ENCODE measurements at regions not wholly inside any gene's neighbourhood (a gene's known extent, or its start where the extent isn't known, plus 50 kb on each side); places are given as distances from the start of the nearest gene placed in this dataset.

DNA sequence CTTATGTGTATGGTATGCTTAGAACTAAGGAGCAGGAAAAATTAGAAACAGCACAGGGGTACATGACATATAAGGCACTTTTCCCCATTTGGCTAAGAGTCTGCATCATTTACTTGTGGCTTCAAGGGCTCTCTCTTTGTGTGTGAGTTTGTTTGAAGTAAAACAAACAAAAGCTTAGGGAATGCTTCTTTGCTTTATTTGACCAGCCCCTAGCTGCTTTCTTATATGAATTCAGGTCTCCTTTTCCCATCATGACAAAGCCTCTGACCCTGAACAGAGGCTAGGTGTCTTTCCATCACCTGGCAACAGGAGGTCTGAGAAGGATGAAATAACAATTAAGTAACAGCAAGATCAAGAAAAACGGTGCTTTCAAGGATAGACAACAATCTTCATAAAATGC, 643.8 kb upstream of the ADGRL2 start:
- no peak overlapping the region for H3K9ac ChIP-seq (ENCODE audit: low read length in 3 of 3)
- H3K36me3 ChIP-seq (ENCODE audit: control insufficient read depth in 2 of 3, insufficient read depth in 3 of 3, low read length in 3 of 3): no peaks in the 10 kb centered on the region
- H3K27ac ChIP-seq (ENCODE audit: low read depth in 2 of 2, low read length in 2 of 2): no peak overlapping the region
- no peaks in the 10 kb centered on the region for H3K4me1 ChIP-seq (ENCODE audit: control insufficient read depth in 2 of 3, insufficient read depth in 2 of 3, low read depth in 1 of 3, low read length in 3 of 3)
- intact Hi-C loops (cut with DNase I): no loop called here
- no peak overlapping the region for H3K4me3 ChIP-seq (ENCODE audit: low read length in 3 of 3)
- H3K9me3 ChIP-seq (ENCODE audit: control insufficient read depth in 2 of 3, insufficient read depth in 1 of 3, low read length in 3 of 3): no peaks in the 10 kb centered on the region
- H3K27me3 ChIP-seq (ENCODE audit: control insufficient read depth, insufficient read depth, low read length): no peaks in the 10 kb centered on the region
- no peak for FAIRE-seq
- no peak for TF ChIP-seq CTCF (IDR thresholded peaks at IDR 0.05; ENCODE audit: borderline replicate concordance, extremely low read depth, insufficient read depth)
- no peak for DNase-seq

DNA sequence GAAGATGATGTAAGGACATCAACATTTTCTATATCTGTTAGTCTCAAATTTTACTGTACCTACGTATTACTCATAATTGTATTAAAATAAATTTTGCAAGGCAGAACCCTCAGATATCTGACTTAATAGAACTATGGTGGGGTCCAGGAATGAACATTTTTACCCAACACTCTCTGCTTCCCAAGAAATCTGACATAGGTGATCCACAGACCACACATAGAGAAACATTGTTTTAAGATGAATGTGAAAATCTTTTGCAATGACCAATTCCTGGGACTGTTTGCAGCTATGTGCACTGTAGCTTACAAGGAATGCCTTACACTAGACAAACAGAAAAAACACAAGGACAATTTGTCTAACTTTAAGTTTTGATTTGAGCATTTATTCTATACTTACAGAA, 645.6 kb upstream of the ADGRL2 start:
- Histone ChIP-seq H3K27ac (ENCODE audit: low read depth in 2 of 2, low read length in 2 of 2) (no peak overlapping the region), H3K4me3 (ENCODE audit: low read length in 3 of 3) (no peak overlapping the region), H3K9me3 (ENCODE audit: control insufficient read depth in 2 of 3, insufficient read depth in 1 of 3, low read length in 3 of 3) (no peaks in the 10 kb centered on the region), H3K27me3 (ENCODE audit: control insufficient read depth, insufficient read depth, low read length) (no peaks in the 10 kb centered on the region), H3K4me1 (ENCODE audit: control insufficient read depth in 2 of 3, insufficient read depth in 2 of 3, low read depth in 1 of 3, low read length in 3 of 3) (no peaks in the 10 kb centered on the region), H3K9ac (ENCODE audit: low read length in 3 of 3) (no peak overlapping the region), H3K36me3 (ENCODE audit: control insufficient read depth in 2 of 3, insufficient read depth in 3 of 3, low read length in 3 of 3) (no peaks in the 10 kb centered on the region)
- FAIRE-seq: no peak
- TF ChIP-seq CTCF (IDR thresholded peaks at IDR 0.05; ENCODE audit: borderline replicate concordance, extremely low read depth, insufficient read depth): no peak
- intact Hi-C loops (cut with DNase I): no loop called here
- no peak for DNase-seq

DNA sequence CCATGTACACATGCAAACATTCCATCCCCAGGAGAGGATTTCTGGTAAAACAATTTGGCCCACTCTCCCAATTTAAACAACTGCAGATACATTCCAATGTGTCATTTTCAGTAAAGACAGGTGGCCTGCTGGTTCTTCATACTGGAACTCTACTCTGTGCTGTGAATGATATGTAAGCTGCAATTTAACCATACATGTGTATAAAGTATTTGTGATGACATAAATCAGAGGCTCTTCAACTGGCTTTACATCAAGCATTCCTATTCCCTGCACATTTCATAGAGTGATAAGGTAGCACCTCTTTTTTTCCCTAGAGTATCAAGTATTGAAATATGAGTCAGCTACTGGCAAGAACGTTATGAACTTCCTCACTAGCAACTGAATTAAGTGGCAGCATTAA, 649.5 kb upstream of the ADGRL2 start:
- Histone ChIP-seq H3K9me3 (ENCODE audit: control insufficient read depth in 2 of 3, insufficient read depth in 1 of 3, low read length in 3 of 3) (no peaks in the 10 kb centered on the region), H3K9ac (ENCODE audit: low read length in 3 of 3) (no peak overlapping the region), H3K4me3 (ENCODE audit: low read length in 3 of 3) (no peak overlapping the region), H3K36me3 (ENCODE audit: control insufficient read depth in 2 of 3, insufficient read depth in 3 of 3, low read length in 3 of 3) (no peaks in the 10 kb centered on the region), H3K27me3 (ENCODE audit: control insufficient read depth, insufficient read depth, low read length) (no peaks in the 10 kb centered on the region), H3K27ac (ENCODE audit: low read depth in 2 of 2, low read length in 2 of 2) (no peak overlapping the region), H3K4me1 (ENCODE audit: control insufficient read depth in 2 of 3, insufficient read depth in 2 of 3, low read depth in 1 of 3, low read length in 3 of 3) (no peaks in the 10 kb centered on the region)
- intact Hi-C loops (cut with DNase I): no loop called here
- no peak for FAIRE-seq
- no peak for TF ChIP-seq CTCF (IDR thresholded peaks at IDR 0.05; ENCODE audit: borderline replicate concordance, extremely low read depth, insufficient read depth)
- no peak for DNase-seq

GRCh38 chr1:81149649-81150325, 650.9 kb upstream of the ADGRL2 start:
- no peak for TF ChIP-seq CTCF (IDR thresholded peaks at IDR 0.05; ENCODE audit: borderline replicate concordance, extremely low read depth, insufficient read depth)
- Histone ChIP-seq H3K27me3 (ENCODE audit: control insufficient read depth, insufficient read depth, low read length) (no peaks in the 10 kb centered on the region), H3K4me1 (ENCODE audit: control insufficient read depth in 2 of 3, insufficient read depth in 2 of 3, low read depth in 1 of 3, low read length in 3 of 3) (no peaks in the 10 kb centered on the region), H3K27ac (ENCODE audit: low read depth in 2 of 2, low read length in 2 of 2) (no peak overlapping the region), H3K9me3 (ENCODE audit: control insufficient read depth in 2 of 3, insufficient read depth in 1 of 3, low read length in 3 of 3) (no peaks in the 10 kb centered on the region), H3K36me3 (ENCODE audit: control insufficient read depth in 2 of 3, insufficient read depth in 3 of 3, low read length in 3 of 3) (no peaks in the 10 kb centered on the region), H3K4me3 (ENCODE audit: low read length in 3 of 3) (no peak overlapping the region), H3K9ac (ENCODE audit: low read length in 3 of 3) (no peak overlapping the region)
- no peak for DNase-seq
- FAIRE-seq: no peak
- intact Hi-C loops (cut with DNase I): no loop called here

All from kidney (tissue), 13 donors.